SK-N-SH treated with all-trans-retinoic acid at 6 μM for 48 hours (cell line): ENCODE measurements at regions not wholly inside any gene's neighbourhood (a gene's known extent, or its start where the extent isn't known, plus 50 kb on each side); places are given as distances from the start of the nearest gene placed in this dataset.

Experiments
- BACH2 ChIP-seq: fragments of 250-450 bp; sonication (Bioruptor Pico); IDR thresholded peaks from 2 replicates; pipeline ENCODE4 v1.9.0; 2021; ENCODE audit warnings: mild to moderate bottlenecking, borderline replicate concordance
- PPARA ChIP-seq: fragments of 250-450 bp; sonication (Bioruptor Pico); IDR thresholded peaks from 2 replicates; pipeline ENCODE4 v1.5.0; 2020; ENCODE audit warnings: mild to moderate bottlenecking, borderline replicate concordance
- TCF4 ChIP-seq: fragments of 250-450 bp; sonication (Bioruptor Pico); IDR thresholded peaks from 2 replicates; pipeline ENCODE4 v1.8.0; 2021; ENCODE audit warnings: mild to moderate bottlenecking, moderate library complexity, borderline replicate concordance
- ZC3H10 ChIP-seq: fragments of 250-450 bp; sonication (Bioruptor Pico); IDR thresholded peaks from 2 replicates; pipeline ENCODE4 v1.5.1; 2021; ENCODE audit warnings: mild to moderate bottlenecking, moderate library complexity
- ZFP3 ChIP-seq: fragments of 250-450 bp; sonication (Bioruptor Pico); IDR thresholded peaks from 2 replicates; pipeline ENCODE4 v1.5.0; 2020; ENCODE audit warnings: mild to moderate bottlenecking, moderate library complexity
- ZFP30 ChIP-seq: fragments of 450-650 bp; formaldehyde crosslinking; IDR thresholded peaks from 2 replicates; pipeline ENCODE4 v1.5.0; 2022; ENCODE audit warnings: mild to moderate bottlenecking, moderate library complexity
- ZNF565 ChIP-seq: fragments of 450-650 bp; formaldehyde crosslinking; conservative IDR thresholded peaks from 2 replicates; pipeline ENCODE4 v1.5.0; 2020; ENCODE audit warnings: low read depth, mild to moderate bottlenecking, moderate library complexity
- ZNF70 ChIP-seq: fragments of 450-650 bp; formaldehyde crosslinking; IDR thresholded peaks from 2 replicates; pipeline ENCODE4 v1.5.0; 2020; ENCODE audit warnings: mild to moderate bottlenecking, moderate library complexity
- TF ChIP-seq, protein P1 (sequence below): fragments of 250-450 bp; sonication (Bioruptor Pico); IDR thresholded peaks from 2 replicates; pipeline ENCODE4 v1.5.0; 2020; ENCODE audit warnings: mild to moderate bottlenecking, moderate library complexity
- TF ChIP-seq, protein P2 (sequence below): fragments of 250-450 bp; sonication (Bioruptor Pico); IDR thresholded peaks from 2 replicates; pipeline ENCODE4 v1.5.1; 2020; ENCODE audit warnings: low read depth, mild to moderate bottlenecking, moderate library complexity

DNA sequence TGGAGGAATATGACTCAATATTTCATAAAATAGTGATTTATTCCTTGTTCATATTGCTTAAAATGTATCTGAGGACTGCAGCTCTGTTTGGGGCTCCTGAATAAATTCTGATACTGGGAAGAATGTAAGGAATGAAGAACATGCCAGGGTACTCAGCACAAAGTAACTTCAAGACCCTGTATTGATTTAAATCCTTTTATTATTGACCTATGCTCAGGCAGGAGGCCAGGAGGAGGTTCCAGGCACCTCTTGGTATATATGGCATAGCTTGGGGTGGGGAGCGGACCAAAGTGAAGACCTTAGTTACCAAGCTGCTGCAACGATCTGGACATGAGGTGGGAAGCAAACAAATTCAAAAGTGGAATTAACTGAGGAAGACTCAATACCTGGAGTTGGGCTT, 142.8 kb upstream of the PEX5L start:
- TF ChIP-seq ZNF565 (no peak), ZFP30 (CRISPR knock-in tag) (no peak), TCF4 (CRISPR knock-in tag) (no peak), BACH2 (CRISPR knock-in tag) (no peak), ZNF70 (no peak), ZC3H10 (CRISPR knock-in tag) (no peak), ZFP3 (CRISPR knock-in tag) (no peak), PPARA (CRISPR knock-in tag) (no peak)
- TF ChIP-seq, protein P1, sequence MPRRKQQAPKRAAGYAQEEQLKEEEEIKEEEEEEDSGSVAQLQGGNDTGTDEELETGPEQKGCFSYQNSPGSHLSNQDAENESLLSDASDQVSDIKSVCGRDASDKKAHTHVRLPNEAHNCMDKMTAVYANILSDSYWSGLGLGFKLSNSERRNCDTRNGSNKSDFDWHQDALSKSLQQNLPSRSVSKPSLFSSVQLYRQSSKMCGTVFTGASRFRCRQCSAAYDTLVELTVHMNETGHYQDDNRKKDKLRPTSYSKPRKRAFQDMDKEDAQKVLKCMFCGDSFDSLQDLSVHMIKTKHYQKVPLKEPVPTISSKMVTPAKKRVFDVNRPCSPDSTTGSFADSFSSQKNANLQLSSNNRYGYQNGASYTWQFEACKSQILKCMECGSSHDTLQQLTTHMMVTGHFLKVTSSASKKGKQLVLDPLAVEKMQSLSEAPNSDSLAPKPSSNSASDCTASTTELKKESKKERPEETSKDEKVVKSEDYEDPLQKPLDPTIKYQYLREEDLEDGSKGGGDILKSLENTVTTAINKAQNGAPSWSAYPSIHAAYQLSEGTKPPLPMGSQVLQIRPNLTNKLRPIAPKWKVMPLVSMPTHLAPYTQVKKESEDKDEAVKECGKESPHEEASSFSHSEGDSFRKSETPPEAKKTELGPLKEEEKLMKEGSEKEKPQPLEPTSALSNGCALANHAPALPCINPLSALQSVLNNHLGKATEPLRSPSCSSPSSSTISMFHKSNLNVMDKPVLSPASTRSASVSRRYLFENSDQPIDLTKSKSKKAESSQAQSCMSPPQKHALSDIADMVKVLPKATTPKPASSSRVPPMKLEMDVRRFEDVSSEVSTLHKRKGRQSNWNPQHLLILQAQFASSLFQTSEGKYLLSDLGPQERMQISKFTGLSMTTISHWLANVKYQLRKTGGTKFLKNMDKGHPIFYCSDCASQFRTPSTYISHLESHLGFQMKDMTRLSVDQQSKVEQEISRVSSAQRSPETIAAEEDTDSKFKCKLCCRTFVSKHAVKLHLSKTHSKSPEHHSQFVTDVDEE: no peak
- TF ChIP-seq, protein P2, sequence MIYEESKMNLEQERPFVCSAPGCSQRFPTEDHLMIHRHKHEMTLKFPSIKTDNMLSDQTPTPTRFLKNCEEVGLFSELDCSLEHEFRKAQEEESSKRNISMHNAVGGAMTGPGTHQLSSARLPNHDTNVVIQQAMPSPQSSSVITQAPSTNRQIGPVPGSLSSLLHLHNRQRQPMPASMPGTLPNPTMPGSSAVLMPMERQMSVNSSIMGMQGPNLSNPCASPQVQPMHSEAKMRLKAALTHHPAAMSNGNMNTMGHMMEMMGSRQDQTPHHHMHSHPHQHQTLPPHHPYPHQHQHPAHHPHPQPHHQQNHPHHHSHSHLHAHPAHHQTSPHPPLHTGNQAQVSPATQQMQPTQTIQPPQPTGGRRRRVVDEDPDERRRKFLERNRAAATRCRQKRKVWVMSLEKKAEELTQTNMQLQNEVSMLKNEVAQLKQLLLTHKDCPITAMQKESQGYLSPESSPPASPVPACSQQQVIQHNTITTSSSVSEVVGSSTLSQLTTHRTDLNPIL: no peak
